ENCODE measurements at regions not wholly inside any gene's neighbourhood (a gene's known extent, or its start where the extent isn't known, plus 50 kb on each side); places are given as distances from the start of the nearest gene placed in this dataset.

- no peak overlapping the region for H3K4me3 ChIP-seq
- ChIA-PET POLR2A (no interaction called here), RAD21 (ENCODE audit: unreplicated experiment) (no interaction called here), CTCF (no interaction called here), SMC1A (ENCODE audit: uncharacterized antibody, unreplicated experiment) (no interaction called here)
- no peaks in the 10 kb centered on the region for H3K4me1 ChIP-seq (ENCODE audit: control insufficient read depth, insufficient read depth, low read length)
- H3K27me3 ChIP-seq (replicated peaks in 1 of 2; ENCODE audit: control insufficient read depth in 2 of 2, insufficient read depth in 2 of 2, low read length in 1 of 2): no peaks in the 10 kb centered on the region
- WGBS (ENCODE audit: insufficient coverage, insufficient replicate concordance, low lambda C conversion rate, missing lambda C conversion rate): 35% methylated on average over 5 of the region's 5 CpGs
- ATAC-seq: no peak
- no peak for DNase-seq (ENCODE audit: low read depth, low spot score)
- H3K36me3 ChIP-seq (ENCODE audit: control insufficient read depth in 2 of 2, insufficient read depth in 2 of 2, low read length in 1 of 2): no peaks in the 10 kb centered on the region
- no peak overlapping the region for H3K9ac ChIP-seq (ENCODE audit: control insufficient read depth, insufficient read depth, low read length)
- H4K20me1 ChIP-seq (ENCODE audit: control insufficient read depth, insufficient read depth): no peaks in the 10 kb centered on the region
- no peak for FAIRE-seq
- H3K27ac ChIP-seq (ENCODE audit: control insufficient read depth, insufficient read depth): no peak overlapping the region
- H3K9me3 ChIP-seq (replicated peaks; ENCODE audit: control insufficient read depth, insufficient read depth, low read length): no peaks in the 10 kb centered on the region
- intact Hi-C loops (cut with micrococcal nuclease; ENCODE audit: unreplicated experiment): no loop called here
- H3K79me2 ChIP-seq (ENCODE audit: control insufficient read depth, insufficient read depth, low read length): no peaks in the 10 kb centered on the region
- H3K4me2 ChIP-seq (ENCODE audit: control insufficient read depth, insufficient read depth): no peak overlapping the region
- H2AFZ ChIP-seq (ENCODE audit: control insufficient read depth, low read depth, low read length): no peak overlapping the region
- in situ Hi-C loops (cut with MboI): no loop called here
- BruUV-seq (replicated peaks): no TSS peak
- TF ChIP-seq SKIL (IDR thresholded peaks at IDR 0.05; ENCODE audit: low read depth, poor library complexity, severe bottlenecking) (no peak), NR2F1 (conservative IDR thresholded peaks at IDR 0.05) (no peak), RAD21 (IDR thresholded peaks at IDR 0.05; ENCODE audit: insufficient read depth, low read depth, low read length) (no peak), TCF3 (IDR thresholded peaks at IDR 0.05; ENCODE audit: borderline replicate concordance, insufficient read depth, low read depth, low read length) (no peak), ETV6 (conservative IDR thresholded peaks at IDR 0.05 in 1 of 2, IDR thresholded peaks at IDR 0.05 in 1 of 2; ENCODE audit: borderline replicate concordance in 1 of 2, low read depth in 1 of 2) (no peak), PBX3 (IDR thresholded peaks at IDR 0.05; ENCODE audit: insufficient replicate concordance, low read depth, low read length) (no peak), IKZF1 (conservative IDR thresholded peaks at IDR 0.05) (no peak), HSF1 (IDR thresholded peaks at IDR 0.05; ENCODE audit: low read depth, low read length) (no peak), POU2F2 (IDR thresholded peaks at IDR 0.05; ENCODE audit: borderline replicate concordance, low read depth, low read length) (no peak), CBX5 (IDR thresholded peaks at IDR 0.05; ENCODE audit: low read depth) (no peak), BCLAF1 (IDR thresholded peaks at IDR 0.05) (no peak), CEBPZ (IDR thresholded peaks at IDR 0.05; ENCODE audit: low read depth, low read length) (no peak), SREBF2 (IDR thresholded peaks at IDR 0.05; ENCODE audit: low read length) (no peak)
These were observed 111.3 kb upstream of the TCF4 start for GRCh38 chr18:55699233-55699765.
